RWPE1 (cell line): ENCODE measurements at regions not wholly inside any gene's neighbourhood (a gene's known extent, or its start where the extent isn't known, plus 50 kb on each side); places are given as distances from the start of the nearest gene placed in this dataset.

Experiments
- CTCF ChIA-PET: fragments of 350-600 bp; sonication (Branson Sonifier 250); formaldehyde crosslinking; extraction: SDS; loops from one replicate; lab custom pipeline; 2021; lab: Yijun Ruan, JAX
- POLR2A ChIA-PET: fragments of 400-600 bp; formaldehyde crosslinking; extraction: SDS; loops from one replicate; lab custom pipeline; 2020; ENCODE audit warnings: antibody characterized with exemption; ENCODE audit not compliant: low non-redundant PET; lab: Yijun Ruan, JAX
- DNase-seq: peaks from one replicate; pipeline ENCODE4 v3.0.0; 2012; ENCODE audit warnings: low spot score
- H3K27ac ChIP-seq: fragments of 450-650 bp; 2 replicates; pipeline ENCODE4 v1.5.1; 2017
- TF ChIP-seq, protein P1 (sequence below): fragments of 450-650 bp; conservative IDR thresholded peaks from 2 replicates; pipeline ENCODE4 v1.5.1; 2017; ENCODE audit warnings: low read depth, mild to moderate bottlenecking

DNA sequence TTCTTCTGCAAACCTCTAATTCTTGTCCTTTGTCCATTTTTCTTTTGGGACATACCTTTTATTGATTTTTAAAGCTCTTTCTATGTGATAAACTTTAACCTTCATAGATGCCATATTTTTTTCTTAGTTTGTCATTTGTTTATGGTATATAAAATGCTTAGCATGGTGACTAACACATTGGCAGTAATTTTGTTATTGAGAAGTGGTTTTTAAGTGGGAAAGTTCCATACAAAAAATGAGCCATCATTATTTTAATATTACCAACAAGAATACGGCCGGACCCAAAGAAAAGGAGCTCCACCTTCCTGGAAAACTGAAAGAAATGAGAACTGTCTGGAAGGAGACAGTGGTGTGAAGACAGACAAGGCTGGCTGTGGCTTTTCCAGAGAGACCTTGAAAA, 270.1 kb upstream of the SIX2 start:
- CTCF ChIA-PET: interaction anchor here (0.6 kb wide), 1 partner anchor 307 kb away, joined by 4 read pairs; no protein-coding TSS in a partner anchor

DNA sequence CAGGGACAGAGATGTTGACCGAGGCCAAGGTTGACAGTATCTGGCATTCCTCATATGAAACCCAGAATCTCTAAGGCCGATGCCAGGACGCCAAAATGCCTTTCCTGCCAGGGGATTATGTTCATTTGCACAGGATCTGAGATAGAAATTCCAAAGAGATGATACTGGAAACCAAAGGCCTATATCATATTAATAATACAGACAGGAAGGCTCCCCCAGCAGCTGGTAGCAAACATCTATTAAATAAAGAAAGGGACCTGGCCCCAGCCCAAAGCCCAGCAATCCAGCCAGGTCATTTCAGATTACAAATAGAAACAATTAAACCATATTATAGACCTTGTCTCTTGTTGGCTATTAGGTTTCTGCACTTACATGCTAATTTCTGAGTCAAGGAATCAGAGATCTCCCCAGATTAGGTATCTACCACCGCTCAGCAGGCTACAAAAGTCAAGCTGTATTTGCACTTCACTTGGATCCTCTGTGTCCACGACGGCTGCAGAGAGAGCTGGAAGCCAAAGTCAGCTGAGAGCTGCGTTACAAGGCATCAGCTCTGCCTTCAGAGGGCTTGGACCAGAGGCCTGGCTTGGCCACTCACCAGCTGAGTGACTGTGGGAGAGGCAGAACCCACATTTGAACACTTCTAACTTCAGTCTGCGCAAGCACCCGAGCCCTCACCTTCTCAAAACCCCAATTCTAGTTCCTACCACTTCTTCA, 269.3 kb upstream of the SIX2 start:
- TF ChIP-seq, protein P1, sequence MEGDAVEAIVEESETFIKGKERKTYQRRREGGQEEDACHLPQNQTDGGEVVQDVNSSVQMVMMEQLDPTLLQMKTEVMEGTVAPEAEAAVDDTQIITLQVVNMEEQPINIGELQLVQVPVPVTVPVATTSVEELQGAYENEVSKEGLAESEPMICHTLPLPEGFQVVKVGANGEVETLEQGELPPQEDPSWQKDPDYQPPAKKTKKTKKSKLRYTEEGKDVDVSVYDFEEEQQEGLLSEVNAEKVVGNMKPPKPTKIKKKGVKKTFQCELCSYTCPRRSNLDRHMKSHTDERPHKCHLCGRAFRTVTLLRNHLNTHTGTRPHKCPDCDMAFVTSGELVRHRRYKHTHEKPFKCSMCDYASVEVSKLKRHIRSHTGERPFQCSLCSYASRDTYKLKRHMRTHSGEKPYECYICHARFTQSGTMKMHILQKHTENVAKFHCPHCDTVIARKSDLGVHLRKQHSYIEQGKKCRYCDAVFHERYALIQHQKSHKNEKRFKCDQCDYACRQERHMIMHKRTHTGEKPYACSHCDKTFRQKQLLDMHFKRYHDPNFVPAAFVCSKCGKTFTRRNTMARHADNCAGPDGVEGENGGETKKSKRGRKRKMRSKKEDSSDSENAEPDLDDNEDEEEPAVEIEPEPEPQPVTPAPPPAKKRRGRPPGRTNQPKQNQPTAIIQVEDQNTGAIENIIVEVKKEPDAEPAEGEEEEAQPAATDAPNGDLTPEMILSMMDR: no peak
- H3K27ac ChIP-seq: no peak overlapping the region
- ChIA-PET POLR2A (no interaction called here), CTCF (interaction anchor here (0.6 kb wide), 1 partner anchor 22 kb away, joined by 3 read pairs; no protein-coding TSS in a partner anchor)
- no peak for DNase-seq

More for the DNA sequence above, 270.1 kb upstream of the SIX2 start:
- POLR2A ChIA-PET: no interaction called here
- TF ChIP-seq, protein P1: no peak
- DNase-seq: no peak
- no peak overlapping the region for H3K27ac ChIP-seq

DNA sequence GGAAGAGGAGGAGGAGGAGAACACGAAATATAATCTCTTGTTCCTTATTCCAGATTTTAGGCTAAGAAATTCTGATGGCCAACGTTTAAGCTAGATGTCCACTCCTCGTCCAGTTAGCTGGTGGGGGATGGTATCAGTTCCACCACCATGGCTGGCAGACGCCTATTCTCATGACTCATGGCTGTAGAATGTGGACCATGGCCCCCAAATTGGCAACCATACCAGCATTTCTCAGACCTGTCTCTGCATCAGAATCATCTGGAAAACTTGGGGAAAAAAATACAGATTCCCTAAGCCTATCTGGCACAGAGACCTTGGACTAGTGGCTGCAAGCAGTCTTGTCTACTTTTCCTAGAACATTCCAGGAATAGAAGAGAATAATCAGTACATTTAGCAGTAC, 267.7 kb upstream of the SIX2 start:
- ChIA-PET CTCF (no interaction called here), POLR2A (no interaction called here)
- no peak overlapping the region for H3K27ac ChIP-seq
- TF ChIP-seq, protein P1: no peak
- DNase-seq: no peak

DNA sequence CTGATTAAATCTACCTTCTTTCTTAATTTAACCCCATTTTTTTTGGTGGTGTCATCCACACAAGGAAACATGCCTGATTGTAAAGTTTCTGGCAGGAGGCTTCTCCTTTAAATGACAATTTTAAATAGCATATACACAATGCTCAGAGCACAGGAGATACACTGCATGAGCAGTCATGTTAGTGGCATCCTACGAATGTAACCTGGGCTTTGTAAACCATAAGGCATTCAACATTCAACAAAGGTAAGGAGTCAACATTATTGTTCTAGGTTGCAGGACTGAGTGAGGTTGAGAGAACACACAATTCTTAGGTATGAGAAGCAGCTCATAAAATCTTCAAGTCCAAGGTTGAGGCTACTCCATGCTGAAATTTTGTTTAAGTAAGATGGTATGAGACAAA, 266.6 kb upstream of the SIX2 start:
- TF ChIP-seq, protein P1: no peak
- ChIA-PET CTCF (no interaction called here), POLR2A (no interaction called here)
- DNase-seq: peak; percentile 13
- no peak overlapping the region for H3K27ac ChIP-seq

DNA sequence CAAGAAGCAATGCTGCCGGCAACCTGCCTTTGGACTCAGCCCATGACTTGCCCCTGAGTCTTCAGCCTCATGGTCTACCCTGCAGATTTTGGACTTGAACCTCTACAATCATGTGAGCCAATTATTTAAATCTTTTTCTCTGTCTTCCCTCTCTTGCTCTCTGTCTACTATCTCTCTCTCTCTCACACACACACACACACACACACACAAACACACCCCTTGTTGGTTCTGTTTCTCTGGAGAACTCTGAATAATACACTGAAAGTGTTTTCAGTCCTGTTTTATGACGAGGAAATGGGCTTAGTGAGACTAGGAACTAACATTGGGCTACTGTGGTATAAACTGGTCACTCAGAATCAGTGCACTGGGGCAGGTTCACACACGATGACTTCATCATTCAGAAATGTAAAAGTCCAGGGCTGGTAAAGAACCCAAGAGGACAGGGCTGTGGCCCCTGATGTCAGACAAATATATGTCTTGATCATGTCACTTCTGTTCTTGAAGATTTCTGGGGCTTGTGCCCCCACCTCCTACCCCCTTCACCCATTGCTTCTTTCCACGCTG, 266.1 kb upstream of the SIX2 start:
- CTCF ChIA-PET: no interaction called here
- H3K27ac ChIP-seq: no peak overlapping the region
- TF ChIP-seq, protein P1: no peak
- DNase-seq: peak; percentile 26
- POLR2A ChIA-PET: interaction anchor here (0.6 kb wide), 1 partner anchor 16 kb away, joined by 3 read pairs; no protein-coding TSS in a partner anchor

DNA sequence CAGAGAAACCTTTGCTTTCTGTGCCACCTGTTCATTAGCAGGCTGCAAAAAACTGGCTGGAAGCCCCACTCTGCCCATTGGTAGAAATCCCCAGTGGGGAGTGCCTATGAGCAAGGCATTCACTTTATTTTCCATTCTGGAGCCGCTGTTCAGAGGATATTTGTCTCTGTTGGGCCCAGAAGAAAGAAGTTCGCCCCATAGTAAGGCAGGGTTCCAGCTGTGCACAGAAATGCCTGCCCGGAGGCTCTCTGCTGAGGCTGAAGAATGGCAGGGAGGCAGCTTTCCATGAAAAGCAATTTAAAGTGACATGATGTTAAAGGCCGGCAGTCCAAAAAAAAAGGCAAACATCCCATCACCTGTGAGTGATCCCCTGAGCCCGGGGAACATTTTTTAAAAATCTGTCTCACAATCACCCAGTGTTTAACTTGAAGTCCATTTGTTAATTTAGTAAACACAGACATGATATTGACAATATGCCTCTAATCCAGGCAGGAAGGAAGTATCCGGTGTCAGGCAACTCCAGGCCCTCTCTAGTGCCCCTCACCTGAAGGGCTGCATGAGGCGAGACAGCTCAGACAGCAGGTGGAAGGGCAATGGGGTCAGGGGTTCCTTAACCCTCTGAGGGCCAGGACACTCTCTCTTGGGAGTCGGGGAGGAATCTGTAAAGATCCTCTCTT, 265.1 kb upstream of the SIX2 start:
- DNase-seq: no peak
- ChIA-PET POLR2A (no interaction called here), CTCF (interaction anchor here (0.6 kb wide), 1 partner anchor 1697 kb away, joined by 5 read pairs; no protein-coding TSS in a partner anchor)
- H3K27ac ChIP-seq: no peak overlapping the region
- TF ChIP-seq, protein P1: no peak
